Dendritic cell treated with granulocyte-macrophage colony-stimulating factor and Interleukin-4, amounts not matched to agents 40 ng/mL and 50 ng/mL, for 4 days (primary cell): ENCODE measurements at regions not wholly inside any gene's neighbourhood (a gene's known extent, or its start where the extent isn't known, plus 50 kb on each side); places are given as distances from the start of the nearest gene placed in this dataset.
"Not testable (repeated sequence)": the region's sequence is repeated elsewhere in the genome, so short reads cannot be mapped to it uniquely, and the experiment has no call there.

Experiments used
- H3K27ac Mint-ChIP-seq: one replicate; pipeline ENCODE4 v1.8.0; 2022; ENCODE audit warnings: mild to moderate bottlenecking, mixed read lengths
- H3K27me3 Mint-ChIP-seq: one replicate; pipeline ENCODE4 v1.8.0; 2022; ENCODE audit warnings: mild to moderate bottlenecking, mixed read lengths
- H3K36me3 Mint-ChIP-seq: one replicate; pipeline ENCODE4 v1.8.0; 2022; ENCODE audit warnings: low read depth, mixed read lengths
- H3K4me1 Mint-ChIP-seq: one replicate; pipeline ENCODE4 v1.8.0; 2022; ENCODE audit warnings: low read depth, mixed read lengths
- H3K4me3 Mint-ChIP-seq: one replicate; pipeline ENCODE4 v1.8.0; 2022; ENCODE audit warnings: mild to moderate bottlenecking, moderate library complexity, mixed read lengths
- H3K9me3 Mint-ChIP-seq: one replicate; pipeline ENCODE4 v1.8.0; 2022; ENCODE audit warnings: mixed read lengths
- intact Hi-C: fragments of 100-400 bp; cut with micrococcal nuclease; formaldehyde crosslinking; loops from one replicate; pipeline ENCODE4 v1.15.0; 2022

- Mint-ChIP-seq H3K27me3 (peaks cover 14% of the 10 kb centered on the region), H3K27ac (no peak overlapping the region), H3K4me3 (no peak overlapping the region), H3K36me3 (no peaks in the 10 kb centered on the region), H3K9me3 (no peaks in the 10 kb centered on the region), H3K4me1 (peaks cover 15% of the 10 kb centered on the region)
- intact Hi-C loops: no loop called here
Observed at GRCh38 chr3:193819117-193820010, 226.4 kb downstream of the OPA1 start.

GRCh38 chr3:193821151-193821668 is 228.2 kb downstream of the OPA1 start:
- no peaks in the 10 kb centered on the region for H3K36me3 Mint-ChIP-seq
- intact Hi-C loops: no loop called here
- H3K4me3 Mint-ChIP-seq: no peak overlapping the region
- H3K27me3 Mint-ChIP-seq: peaks cover 19% of the 10 kb centered on the region
- peaks cover 9% of the 10 kb centered on the region for H3K9me3 Mint-ChIP-seq
- no peak overlapping the region for H3K27ac Mint-ChIP-seq
- H3K4me1 Mint-ChIP-seq: peaks cover 27% of the 10 kb centered on the region

GRCh38 chr3:193822492-193823212 is 229.6 kb downstream of the OPA1 start:
- no peak overlapping the region for H3K4me3 Mint-ChIP-seq
- peaks cover 27% of the 10 kb centered on the region for H3K27me3 Mint-ChIP-seq
- peaks cover 33% of the 10 kb centered on the region for H3K4me1 Mint-ChIP-seq
- H3K9me3 Mint-ChIP-seq: peaks cover 9% of the 10 kb centered on the region
- H3K27ac Mint-ChIP-seq: no peak overlapping the region
- H3K36me3 Mint-ChIP-seq: no peaks in the 10 kb centered on the region
- intact Hi-C loops: no loop called here

GRCh38 chr3:193823213-193823605 is 230.2 kb downstream of the OPA1 start:
- H3K4me3 Mint-ChIP-seq, H3K36me3 Mint-ChIP-seq, intact Hi-C loops, H3K27ac Mint-ChIP-seq, H3K9me3 Mint-ChIP-seq: not testable (repeated sequence)
- H3K27me3 Mint-ChIP-seq: peaks cover 25% of the 10 kb centered on the region
- peaks cover 33% of the 10 kb centered on the region for H3K4me1 Mint-ChIP-seq

GRCh38 chr3:193824365-193824764 is 231.4 kb downstream of the OPA1 start:
- peaks cover 25% of the 10 kb centered on the region for H3K27me3 Mint-ChIP-seq
- intact Hi-C loops: no loop called here
- H3K9me3 Mint-ChIP-seq: peaks cover 9% of the 10 kb centered on the region
- no peak overlapping the region for H3K4me3 Mint-ChIP-seq
- peaks cover 31% of the 10 kb centered on the region for H3K4me1 Mint-ChIP-seq
- no peaks in the 10 kb centered on the region for H3K36me3 Mint-ChIP-seq
- no peak overlapping the region for H3K27ac Mint-ChIP-seq

GRCh38 chr3:193825617-193826016 is 232.6 kb downstream of the OPA1 start:
- H3K4me3 Mint-ChIP-seq: no peak overlapping the region
- no peaks in the 10 kb centered on the region for H3K36me3 Mint-ChIP-seq
- peaks cover 25% of the 10 kb centered on the region for H3K4me1 Mint-ChIP-seq
- no peak overlapping the region for H3K27ac Mint-ChIP-seq
- intact Hi-C loops: no loop called here
- peaks cover 24% of the 10 kb centered on the region for H3K27me3 Mint-ChIP-seq
- peaks cover 9% of the 10 kb centered on the region for H3K9me3 Mint-ChIP-seq

- Mint-ChIP-seq H3K36me3 (no peaks in the 10 kb centered on the region), H3K4me1 (peaks cover 21% of the 10 kb centered on the region), H3K9me3 (peaks cover 9% of the 10 kb centered on the region), H3K27me3 (peaks cover 24% of the 10 kb centered on the region), H3K4me3 (no peak overlapping the region), H3K27ac (no peak overlapping the region)
- intact Hi-C loops: no loop called here
Observed at GRCh38 chr3:193826159-193826795, 233.3 kb downstream of the OPA1 start.

- Mint-ChIP-seq H3K4me3 (no peak overlapping the region), H3K27ac (no peak overlapping the region), H3K27me3 (peaks cover 24% of the 10 kb centered on the region), H3K9me3 (peaks cover 9% of the 10 kb centered on the region), H3K36me3 (no peaks in the 10 kb centered on the region), H3K4me1 (peaks cover 29% of the 10 kb centered on the region)
- intact Hi-C loops: no loop called here
Observed at GRCh38 chr3:193827040-193827669, 234.1 kb downstream of the OPA1 start.

GRCh38 chr3:193827871-193828270 is 234.9 kb downstream of the OPA1 start:
- H3K36me3 Mint-ChIP-seq: no peaks in the 10 kb centered on the region
- peaks cover 24% of the 10 kb centered on the region for H3K27me3 Mint-ChIP-seq
- intact Hi-C loops: no loop called here
- peaks cover 9% of the 10 kb centered on the region for H3K9me3 Mint-ChIP-seq
- no peak overlapping the region for H3K27ac Mint-ChIP-seq
- no peak overlapping the region for H3K4me3 Mint-ChIP-seq
- H3K4me1 Mint-ChIP-seq: peaks cover 36% of the 10 kb centered on the region

- Mint-ChIP-seq H3K4me1 (peaks cover 42% of the 10 kb centered on the region), H3K36me3 (no peaks in the 10 kb centered on the region), H3K4me3 (no peak overlapping the region), H3K27me3 (peaks cover 21% of the 10 kb centered on the region), H3K9me3 (peaks cover 9% of the 10 kb centered on the region), H3K27ac (no peak overlapping the region)
- intact Hi-C loops: no loop called here
Observed at GRCh38 chr3:193828477-193828876, 235.5 kb downstream of the OPA1 start.

- Mint-ChIP-seq H3K9me3 (peaks cover 5% of the 10 kb centered on the region), H3K4me3 (no peak overlapping the region), H3K27ac (no peak overlapping the region), H3K27me3 (peaks cover 28% of the 10 kb centered on the region), H3K4me1 (peaks cover 45% of the 10 kb centered on the region), H3K36me3 (no peaks in the 10 kb centered on the region)
- intact Hi-C loops: no loop called here
Observed at GRCh38 chr3:193829781-193830180, 236.8 kb downstream of the OPA1 start.

GRCh38 chr3:193830791-193831191 is 237.8 kb downstream of the OPA1 start:
- intact Hi-C loops: no loop called here
- H3K27me3 Mint-ChIP-seq: peaks cover 29% of the 10 kb centered on the region
- peaks cover 37% of the 10 kb centered on the region for H3K4me1 Mint-ChIP-seq
- no peaks in the 10 kb centered on the region for H3K36me3 Mint-ChIP-seq
- no peak overlapping the region for H3K27ac Mint-ChIP-seq
- H3K4me3 Mint-ChIP-seq: no peak overlapping the region
- no peaks in the 10 kb centered on the region for H3K9me3 Mint-ChIP-seq

- Mint-ChIP-seq H3K4me1 (peaks cover 27% of the 10 kb centered on the region), H3K27ac (no peak overlapping the region), H3K27me3 (peaks cover 24% of the 10 kb centered on the region), H3K9me3 (no peaks in the 10 kb centered on the region), H3K36me3 (no peaks in the 10 kb centered on the region), H3K4me3 (no peak overlapping the region)
- intact Hi-C loops: no loop called here
Observed at GRCh38 chr3:193831495-193832455, 238.8 kb downstream of the OPA1 start.
